GM18873 (cell line): ENCODE measurements at regions not wholly inside any gene's neighbourhood (a gene's known extent, or its start where the extent isn't known, plus 50 kb on each side); places are given as distances from the start of the nearest gene placed in this dataset.

Experiments used
- ATAC-seq: cut with Tn5 transposase; IDR thresholded peaks from one replicate; pipeline ENCODE4 v1.9.1; 2021; ENCODE audit warnings: mild to moderate bottlenecking, moderate library complexity, moderate number of reproducible peaks; ENCODE audit not compliant: unreplicated experiment, low FRiP score

DNA sequence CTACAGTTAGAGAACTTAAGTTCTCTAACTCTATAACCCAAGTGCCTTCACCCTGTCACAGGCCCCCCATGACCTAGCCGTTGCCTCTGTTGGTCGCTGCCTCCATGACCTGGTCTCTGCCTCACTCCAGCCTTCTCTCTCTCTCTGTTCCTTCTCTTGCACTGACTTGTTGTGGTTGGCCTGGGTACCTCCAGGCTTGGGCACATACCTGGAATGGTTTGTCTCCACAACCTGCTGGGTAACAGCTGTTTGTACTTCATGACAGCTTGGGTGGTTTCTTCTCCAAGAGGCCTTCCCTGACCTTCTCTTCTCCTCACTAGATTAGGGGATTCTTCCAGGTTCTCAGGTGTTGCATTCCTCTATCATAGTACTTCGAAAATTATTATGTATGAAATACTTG is 371.6 kb upstream of the USP24 start:
- no peak for ATAC-seq

- ATAC-seq, result no peak
Observed at GRCh38 chr1:55585402-55585792, 370.2 kb upstream of the USP24 start.

DNA sequence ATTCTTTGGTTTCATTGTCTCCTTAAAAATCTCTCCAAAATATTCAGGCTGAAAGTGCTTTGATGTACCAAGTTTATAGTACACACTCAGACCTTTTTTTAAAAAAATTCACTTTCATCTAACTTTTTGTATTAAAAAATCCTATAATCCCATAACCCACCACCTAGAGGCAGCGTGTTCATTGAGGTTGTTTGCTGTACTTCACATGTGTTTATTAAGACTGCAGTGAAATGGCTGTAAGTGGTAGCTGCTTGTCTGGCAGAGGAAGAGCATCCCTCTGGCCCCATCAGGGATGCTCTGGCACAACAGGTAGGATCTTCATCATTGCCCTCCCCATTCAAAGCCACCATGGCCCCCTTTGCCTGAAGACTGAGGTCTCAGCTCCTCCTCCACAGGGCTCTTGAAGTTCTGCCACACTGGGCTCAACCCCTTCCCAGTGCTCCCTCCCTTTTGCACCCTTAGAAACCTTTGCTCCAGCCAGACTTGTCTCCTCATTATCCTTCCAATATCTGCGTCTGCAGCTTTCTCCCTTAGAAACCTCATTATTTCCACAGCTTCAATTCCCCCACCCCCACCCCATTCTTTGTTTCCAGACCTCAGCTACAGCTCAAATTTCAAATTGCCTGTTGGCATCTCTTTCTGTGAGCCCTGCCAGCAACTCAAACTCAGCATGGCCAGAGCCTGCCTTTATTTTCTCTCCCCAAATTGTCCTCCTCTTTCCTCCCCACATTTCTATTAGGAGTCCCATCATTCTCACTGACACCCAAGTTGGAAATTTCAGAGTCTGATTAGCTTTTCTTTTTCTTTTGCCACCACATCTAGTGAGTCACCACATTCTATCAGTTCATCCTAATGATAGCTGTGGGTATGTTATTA is 369.6 kb upstream of the USP24 start:
- ATAC-seq, result no peak

GRCh38 chr1:55582084-55582483 is 366.9 kb upstream of the USP24 start:
- no peak for ATAC-seq

GRCh38 chr1:55580845-55581332 is 365.7 kb upstream of the USP24 start:
- no peak for ATAC-seq

DNA sequence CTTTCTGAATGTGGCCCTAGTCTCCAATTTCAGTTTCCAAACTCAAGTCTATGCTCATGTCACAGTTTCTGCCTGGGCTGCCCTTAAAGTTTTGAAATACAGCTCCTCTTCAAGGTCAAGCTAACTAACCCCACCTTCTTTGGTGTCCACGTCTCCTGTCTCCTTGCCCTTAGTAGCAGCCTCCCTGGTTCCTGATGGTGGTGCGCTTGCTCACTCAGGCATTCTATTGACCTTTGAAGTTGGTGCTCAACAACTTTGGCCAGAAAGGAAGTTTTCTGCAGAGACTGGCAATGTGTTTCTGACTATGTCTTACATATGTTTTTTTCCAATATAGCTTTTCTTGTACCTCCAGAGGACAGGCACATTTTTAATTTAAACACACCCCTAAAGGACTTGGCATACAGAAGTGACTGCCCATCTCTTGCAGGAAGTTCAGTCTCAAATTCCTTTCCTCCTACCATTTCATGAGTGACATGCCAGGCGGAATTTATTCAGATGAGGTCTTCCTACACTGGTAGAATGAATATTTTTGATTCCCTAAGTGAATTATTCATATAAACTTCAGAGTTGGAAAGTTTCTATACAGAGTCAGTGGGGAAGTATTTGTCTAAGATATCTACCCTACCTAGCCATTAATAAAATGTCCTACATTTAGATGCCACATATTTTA is 364.3 kb upstream of the USP24 start:
- ATAC-seq, result no peak

DNA sequence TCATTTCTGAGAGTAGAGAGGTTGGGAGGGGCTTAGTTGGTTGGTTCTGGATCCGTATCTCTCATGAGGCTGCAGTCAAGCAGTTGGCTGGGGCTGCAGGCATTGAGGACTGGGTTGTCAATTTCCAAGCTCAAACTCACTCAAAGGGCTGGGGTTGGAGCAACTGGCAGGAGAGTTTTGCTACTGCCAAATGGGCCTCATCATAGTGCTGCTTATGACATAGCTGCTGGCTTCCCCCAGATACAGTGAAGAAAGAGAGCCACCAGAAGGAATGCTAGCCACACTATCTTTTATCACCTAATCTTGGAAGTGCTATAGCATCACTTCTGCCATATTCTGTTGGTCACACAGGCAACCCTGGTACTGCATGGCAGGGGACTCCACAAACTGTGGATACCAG is 363.5 kb upstream of the USP24 start:
- ATAC-seq, result no peak

- no peak for ATAC-seq
Observed at GRCh38 chr1:55575571-55576279, 360.6 kb upstream of the USP24 start.

DNA sequence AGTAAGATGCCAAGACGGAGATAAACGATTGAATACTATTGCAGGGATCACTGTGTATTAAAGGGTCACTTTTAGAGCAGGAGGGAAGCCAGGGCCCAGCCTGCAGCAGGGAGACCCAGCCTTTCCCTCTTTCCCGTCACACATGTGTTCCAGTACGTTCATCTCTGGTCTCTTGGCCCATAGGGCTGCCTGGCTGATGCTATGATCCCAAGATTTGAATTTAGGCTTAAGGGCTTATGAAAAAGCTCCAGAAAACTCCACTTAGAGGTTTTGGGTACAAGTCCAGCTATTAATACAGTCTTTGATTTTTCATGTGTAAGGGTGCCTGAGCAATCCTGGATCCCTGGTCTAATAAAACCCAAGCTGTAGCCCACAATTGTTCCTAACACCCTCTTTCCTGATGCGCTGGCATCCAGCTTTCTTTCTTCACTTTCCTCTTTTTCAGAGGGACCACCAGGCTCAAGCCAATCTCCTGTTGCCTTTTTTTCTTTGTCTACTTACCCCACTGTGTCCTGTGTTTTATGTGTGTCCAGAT is 359.6 kb upstream of the USP24 start:
- ATAC-seq, result no peak

DNA sequence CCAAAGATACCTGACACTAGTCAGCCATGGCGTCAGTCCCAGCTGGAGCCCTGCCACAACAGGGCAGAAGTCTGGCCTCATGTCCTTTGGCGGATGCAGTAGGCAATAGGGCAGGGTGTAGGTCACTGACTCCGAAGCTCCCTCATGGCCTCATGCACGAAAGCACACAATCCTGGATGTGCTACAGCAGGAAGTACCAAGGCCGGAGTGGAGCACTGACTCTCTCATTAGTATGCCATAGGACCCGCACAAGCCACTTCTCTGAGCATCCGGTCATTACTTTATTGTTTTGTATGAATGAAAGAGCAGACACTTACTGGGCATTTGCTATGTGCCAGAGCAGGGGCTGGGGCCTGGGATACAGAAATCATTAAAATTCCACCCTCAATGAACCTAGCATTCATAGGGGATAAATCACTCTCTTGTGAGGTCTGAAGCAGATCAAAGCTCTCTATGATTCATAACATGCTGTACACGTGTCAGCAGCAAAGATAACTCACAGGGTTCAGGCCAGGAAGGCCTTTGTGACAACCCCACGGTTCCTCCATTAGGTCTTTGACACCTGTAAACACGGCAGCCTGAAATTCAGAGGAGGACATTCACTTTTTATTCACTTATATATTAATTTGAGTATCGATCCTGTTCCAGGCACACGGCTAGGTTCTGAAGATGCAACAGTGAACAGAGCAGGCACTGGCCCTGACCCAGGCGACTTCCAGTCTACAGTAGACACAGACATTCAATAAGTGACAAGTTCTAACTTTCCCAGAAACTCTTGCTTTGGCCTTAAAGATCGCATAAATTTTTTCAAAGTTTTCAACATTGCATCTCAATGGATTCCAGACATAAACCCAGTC is 357.9 kb upstream of the USP24 start:
- ATAC-seq, result no peak

DNA sequence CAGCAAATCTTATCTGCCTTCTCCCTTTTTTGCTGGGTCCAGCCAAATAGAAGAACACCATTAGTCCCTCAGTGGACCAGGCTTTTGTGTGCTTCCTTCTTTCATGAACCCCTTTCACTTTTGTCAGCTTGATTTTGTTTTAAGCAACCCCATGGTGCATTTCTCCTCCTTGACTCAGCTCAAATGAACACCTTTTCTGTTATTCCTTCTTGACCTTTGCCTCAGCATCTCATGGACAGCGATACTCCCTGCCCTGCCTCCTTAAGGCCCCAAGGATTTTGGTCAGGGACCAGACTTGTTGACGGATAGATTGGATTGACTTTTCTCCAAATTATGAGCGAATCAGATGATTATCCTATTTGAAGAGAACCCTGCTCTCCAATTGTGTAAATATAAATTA is 356.6 kb upstream of the USP24 start:
- ATAC-seq, result no peak

DNA sequence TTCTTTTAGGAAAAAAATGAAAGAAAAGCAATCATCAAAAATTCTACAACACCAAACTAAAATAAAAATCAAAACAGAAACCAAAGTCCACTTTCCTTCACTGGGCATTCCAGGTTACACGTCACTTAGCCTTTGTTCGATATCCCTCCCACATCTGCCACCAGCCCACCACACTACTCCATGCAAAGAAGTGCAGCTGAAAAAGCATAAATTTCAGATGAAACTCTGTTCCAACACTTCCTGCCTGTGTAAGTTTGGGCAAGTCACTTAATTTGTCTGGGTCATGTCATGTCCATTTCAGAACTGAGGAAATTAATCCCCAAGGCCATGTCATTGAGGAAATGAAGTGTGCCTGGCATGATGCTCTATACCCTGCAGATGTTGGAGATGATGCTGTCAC is 354.3 kb upstream of the USP24 start:
- ATAC-seq, result no peak

DNA sequence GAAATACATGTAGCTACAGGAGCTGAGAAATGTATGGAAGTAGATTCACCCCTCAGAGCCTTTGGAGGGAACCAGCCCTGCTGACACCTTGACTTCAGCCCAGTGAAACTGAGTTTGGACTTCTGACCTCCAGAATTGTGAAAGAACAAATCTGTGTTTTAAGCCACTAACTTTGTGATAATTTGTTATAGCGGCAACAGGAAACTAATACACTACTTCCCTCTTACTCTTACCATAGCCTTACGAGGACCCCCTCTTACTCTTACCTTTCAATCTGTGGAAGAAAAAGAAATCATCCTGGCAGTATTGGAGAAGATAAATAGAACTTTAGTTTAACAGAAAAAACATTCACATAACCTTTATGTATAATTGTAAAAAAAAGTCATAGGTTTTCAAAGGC is 353.6 kb upstream of the USP24 start:
- no peak for ATAC-seq

DNA sequence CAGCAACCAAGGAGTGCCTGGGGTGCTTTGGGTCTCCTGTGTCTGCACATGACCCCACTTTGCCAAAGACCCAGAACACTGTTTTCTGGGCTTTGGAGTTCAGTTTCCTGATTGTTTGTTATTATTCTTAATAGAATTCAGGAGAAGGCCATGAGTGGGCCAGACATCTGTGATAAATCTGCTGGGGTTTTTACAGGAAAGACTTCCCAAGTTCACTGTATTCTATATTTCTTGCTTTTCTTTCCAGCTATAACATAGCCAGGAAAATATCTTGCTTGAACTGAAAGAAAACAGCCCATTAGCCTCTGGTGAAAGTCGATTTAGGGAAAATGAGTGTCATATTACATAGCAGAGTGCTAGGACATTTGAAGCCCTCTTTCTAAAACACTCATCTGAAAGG is 345.1 kb upstream of the USP24 start:
- ATAC-seq, result no peak

DNA sequence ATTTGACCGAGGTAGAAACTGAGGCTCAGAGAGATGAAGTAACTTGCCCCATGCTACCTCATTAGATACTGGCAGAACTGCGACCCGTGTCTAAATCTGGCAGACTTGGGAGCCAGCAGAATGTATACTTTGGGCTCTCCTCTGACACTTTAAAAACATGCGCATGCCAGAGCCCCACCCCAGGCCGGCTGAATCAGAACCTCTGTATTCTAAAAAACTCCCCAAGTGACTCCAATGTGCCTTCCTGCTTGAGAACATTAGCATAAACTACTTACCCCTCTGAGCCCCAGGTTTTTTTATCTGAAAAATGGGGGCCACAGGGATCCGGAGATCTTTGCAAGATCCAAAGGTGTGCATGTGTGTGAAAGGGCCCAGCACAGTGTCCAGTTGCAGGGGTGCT is 344.7 kb upstream of the USP24 start:
- no peak for ATAC-seq

GRCh38 chr1:55559161-55559611 is 344.0 kb upstream of the USP24 start:
- no peak for ATAC-seq

GRCh38 chr1:55558515-55558914 is 343.4 kb upstream of the USP24 start:
- no peak for ATAC-seq

DNA sequence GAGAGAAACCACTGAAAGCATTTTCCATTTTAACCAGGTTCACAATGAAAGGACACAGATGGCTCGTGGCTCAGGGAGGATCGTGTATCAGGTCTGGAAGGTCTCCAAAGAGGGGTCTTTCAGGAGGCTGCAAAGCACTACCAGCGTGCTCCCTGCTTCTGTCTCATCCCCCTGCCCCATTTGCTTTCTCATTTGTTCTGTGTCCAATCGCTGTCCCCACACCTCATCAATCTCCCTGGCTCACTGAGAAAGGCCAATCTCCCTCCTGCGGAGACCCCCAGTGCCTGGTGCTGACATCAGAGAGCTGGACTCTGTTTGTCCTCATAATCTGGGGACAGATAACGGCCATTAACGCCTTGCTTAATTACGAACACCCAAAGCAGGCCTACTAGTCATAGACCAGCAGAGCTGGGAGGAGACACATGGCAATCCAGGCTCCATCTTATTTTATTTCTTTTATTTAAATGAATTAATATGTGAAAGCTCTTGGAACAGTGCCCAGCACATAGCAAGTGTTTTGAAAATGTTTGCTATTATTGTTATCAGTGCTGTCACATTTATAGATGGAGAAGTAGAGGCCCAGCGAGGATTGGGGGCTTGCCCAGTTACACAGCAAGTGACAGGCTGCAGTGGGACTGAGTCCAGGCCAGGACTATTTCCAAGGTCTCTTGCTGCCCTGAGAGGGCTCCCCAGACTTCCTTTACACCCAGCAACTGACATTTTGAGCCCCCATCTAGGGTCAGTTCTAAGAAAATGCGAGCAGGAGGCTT is 341.0 kb upstream of the USP24 start:
- no peak for ATAC-seq

GRCh38 chr1:55554611-55555010 is 339.4 kb upstream of the USP24 start:
- ATAC-seq, result no peak
